ENCODE measurements at regions not wholly inside any gene's neighbourhood (a gene's known extent, or its start where the extent isn't known, plus 50 kb on each side); places are given as distances from the start of the nearest gene placed in this dataset.

- TF ChIP-seq YY1 (IDR thresholded peaks at IDR 0.05; ENCODE audit: insufficient read depth, insufficient read length) (no peak), SUZ12 (IDR thresholded peaks at IDR 0.05; ENCODE audit: extremely low read depth, insufficient read depth, insufficient read length) (no peak)
These were observed 62.3 kb upstream of the TMPO start for GRCh38 chr12:98453070-98453469.

All from NT2/D1 (cell line).